H1 (cell line): ENCODE measurements at regions not wholly inside any gene's neighbourhood (a gene's known extent, or its start where the extent isn't known, plus 50 kb on each side); places are given as distances from the start of the nearest gene placed in this dataset.

Source experiments
- RFX5 ChIP-seq: IDR thresholded peaks from 2 replicates; pipeline ENCODE4 v1.6.1; 2011; ENCODE audit warnings: low read depth, low read length, improper control_type of control experiment, borderline replicate concordance

- TF ChIP-seq RFX5: no peak
Observed at GRCh38 chr2:217652761-217653639, 349.8 kb downstream of the TNS1 start (continued).
